GM23338 (cell line): ENCODE measurements at regions not wholly inside any gene's neighbourhood (a gene's known extent, or its start where the extent isn't known, plus 50 kb on each side); places are given as distances from the start of the nearest gene placed in this dataset.

Experiments used
- ATAC-seq: fragments of 200-7000 bp; cut with Tn5 transposase; 3 replicates; pipeline ENCODE4 v1.9.1; 2020
- DNase-seq: peaks from one replicate; pipeline ENCODE4 v3.0.0-alpha.2; 2015; ENCODE audit warnings: low spot score
- H2AFZ ChIP-seq: fragments of 200-600 bp; sonication (generic); 2 replicates; pipeline ENCODE4 v1.8.0; 2016; ENCODE audit warnings: antibody characterized with exemption, mild to moderate bottlenecking, moderate library complexity
- H3F3A ChIP-seq: fragments of 200-600 bp; sonication (generic); replicated peaks from 2 replicates; pipeline ENCODE4 v1.8.0; 2017; ENCODE audit warnings: antibody characterized with exemption, mixed run types, low read depth
- H3K27ac ChIP-seq: fragments of 200-600 bp; sonication (generic); 2 replicates; pipeline ENCODE4 v1.6.1; 2016; ENCODE audit warnings: low read depth
- H3K27me3 ChIP-seq: fragments of 200-600 bp; sonication (generic); 2 replicates; pipeline ENCODE4 v1.8.0; 2016; ENCODE audit warnings: mild to moderate bottlenecking, mixed run types, moderate library complexity; ENCODE audit not compliant: insufficient read depth
- H3K36me3 ChIP-seq: fragments of 200-600 bp; sonication (generic); 2 replicates; pipeline ENCODE4 v1.8.0; 2016; ENCODE audit warnings: mild to moderate bottlenecking; ENCODE audit not compliant: insufficient read depth
- H3K4me1 ChIP-seq: fragments of 200-600 bp; sonication (generic); 2 replicates; pipeline ENCODE4 v1.8.0; 2016; ENCODE audit warnings: mild to moderate bottlenecking, moderate library complexity; ENCODE audit not compliant: insufficient read depth
- H3K4me2 ChIP-seq: fragments of 200-600 bp; sonication (generic); 2 replicates; pipeline ENCODE4 v1.7.1; 2017; ENCODE audit warnings: mixed run types
- H3K4me3 ChIP-seq: fragments of 200-600 bp; sonication (generic); 2 replicates; pipeline ENCODE4 v1.6.1; 2016; ENCODE audit warnings: mixed run types
- H3K79me2 ChIP-seq: fragments of 200-600 bp; sonication (generic); replicated peaks from 2 replicates; pipeline ENCODE4 v1.8.0; 2017; ENCODE audit warnings: mild to moderate bottlenecking; ENCODE audit not compliant: insufficient read depth
- H3K9me2 ChIP-seq: fragments of 200-600 bp; sonication (generic); 2 replicates; pipeline ENCODE4 v1.8.0; 2017; ENCODE audit not compliant: insufficient read depth
- H4K20me1 ChIP-seq: fragments of 200-600 bp; sonication (generic); replicated peaks from 2 replicates; pipeline ENCODE4 v1.8.0; 2017; ENCODE audit warnings: mild to moderate bottlenecking; ENCODE audit not compliant: insufficient read depth
- H3K27ac Mint-ChIP-seq: 2 replicates; pipeline ENCODE4 v1.8.0; 2020; ENCODE audit warnings: inconsistent platforms, mild to moderate bottlenecking, moderate library complexity, mixed read lengths
- H3K27me3 Mint-ChIP-seq: 3 replicates; pipeline ENCODE4 v1.8.0; 2022; ENCODE audit warnings: low read depth, mild to moderate bottlenecking, moderate library complexity, mixed read lengths, inconsistent platforms; ENCODE audit not compliant: insufficient read depth, poor library complexity
- H3K36me3 Mint-ChIP-seq: 3 replicates; pipeline ENCODE4 v1.8.0; 2021; ENCODE audit warnings: low read depth, mild to moderate bottlenecking, inconsistent platforms, moderate library complexity, mixed read lengths
- H3K4me1 Mint-ChIP-seq: 3 replicates; pipeline ENCODE4 v1.8.0; 2020; ENCODE audit warnings: mild to moderate bottlenecking, inconsistent platforms, mixed read lengths
- H3K4me3 Mint-ChIP-seq: 3 replicates; pipeline ENCODE4 v1.8.0; 2021; ENCODE audit warnings: moderate library complexity, mild to moderate bottlenecking, inconsistent platforms, mixed read lengths
- H3K9me3 Mint-ChIP-seq: 3 replicates; pipeline ENCODE4 v1.8.0; 2020; ENCODE audit warnings: moderate library complexity, mild to moderate bottlenecking, inconsistent platforms, mixed read lengths
- CREB1 ChIP-seq: fragments of 250-450 bp; sonication (Bioruptor Pico); IDR thresholded peaks from 2 replicates; pipeline ENCODE4 v1.5.0; 2020; ENCODE audit warnings: low read depth, mild to moderate bottlenecking, moderate library complexity
- EZH2 ChIP-seq: fragments of 200-600 bp; sonication (generic); IDR thresholded peaks from one replicate; pipeline ENCODE4 v1.8.0; 2017; ENCODE audit warnings: antibody characterized with exemption, mild to moderate bottlenecking, low read depth; ENCODE audit not compliant: unreplicated experiment
- EZH2phosphoT487 ChIP-seq: fragments of 200-600 bp; sonication (generic); IDR thresholded peaks from one replicate; pipeline ENCODE4 v1.8.1; 2018; ENCODE audit warnings: antibody characterized with exemption; ENCODE audit not compliant: unreplicated experiment
- JUNB ChIP-seq: IDR thresholded peaks from one replicate; pipeline ENCODE4 v1.6.1; 2016; ENCODE audit warnings: antibody characterized with exemption; ENCODE audit not compliant: unreplicated experiment
- NANOG ChIP-seq: IDR thresholded peaks from 2 replicates; pipeline ENCODE4 v1.6.1; 2016; ENCODE audit warnings: antibody characterized with exemption, borderline replicate concordance
- POLR2AphosphoS5 ChIP-seq: IDR thresholded peaks from 2 replicates; pipeline ENCODE4 v1.6.1; 2016; ENCODE audit warnings: antibody characterized with exemption, low read depth
- STAT1 ChIP-seq: IDR thresholded peaks from one replicate; pipeline ENCODE4 v1.6.1; 2016; ENCODE audit warnings: antibody characterized with exemption; ENCODE audit not compliant: unreplicated experiment
- ZNF114 ChIP-seq: fragments of 250-450 bp; sonication (Bioruptor Pico); IDR thresholded peaks from 2 replicates; pipeline ENCODE4 v1.5.0; 2020; ENCODE audit warnings: mild to moderate bottlenecking, moderate library complexity
- ZNF331 ChIP-seq: fragments of 250-450 bp; sonication (Bioruptor Pico); IDR thresholded peaks from 2 replicates; pipeline ENCODE4 v1.5.0; 2020; ENCODE audit warnings: low read depth, mild to moderate bottlenecking, moderate library complexity
- TF ChIP-seq, protein P1 (sequence below): fragments of 250-450 bp; sonication (Bioruptor Pico); IDR thresholded peaks from 2 replicates; pipeline ENCODE4 v1.5.0; 2020; ENCODE audit warnings: mild to moderate bottlenecking, moderate library complexity
- TF ChIP-seq, protein P2 (sequence below): IDR thresholded peaks from one replicate; pipeline ENCODE4 v1.6.1; 2018; ENCODE audit warnings: antibody characterized with exemption; ENCODE audit not compliant: unreplicated experiment
- TF ChIP-seq, protein P3 (sequence below), 2 experiments: fragments of 200-600 bp in 1 of 2; sonication (generic) in 1 of 2; conservative IDR thresholded peaks; 2 replicates each; pipeline versions ENCODE4 v1.5.1 to v1.6.1; 2016 to 2017; ENCODE audit warnings: antibody characterized with exemption in 2 of 2, low read depth in 2 of 2, mild to moderate bottlenecking in 2 of 2, moderate library complexity in 1 of 2
- TF ChIP-seq, protein P4 (sequence below): IDR thresholded peaks from 2 replicates; pipeline ENCODE4 v1.6.1; 2016; ENCODE audit warnings: antibody characterized with exemption

DNA sequence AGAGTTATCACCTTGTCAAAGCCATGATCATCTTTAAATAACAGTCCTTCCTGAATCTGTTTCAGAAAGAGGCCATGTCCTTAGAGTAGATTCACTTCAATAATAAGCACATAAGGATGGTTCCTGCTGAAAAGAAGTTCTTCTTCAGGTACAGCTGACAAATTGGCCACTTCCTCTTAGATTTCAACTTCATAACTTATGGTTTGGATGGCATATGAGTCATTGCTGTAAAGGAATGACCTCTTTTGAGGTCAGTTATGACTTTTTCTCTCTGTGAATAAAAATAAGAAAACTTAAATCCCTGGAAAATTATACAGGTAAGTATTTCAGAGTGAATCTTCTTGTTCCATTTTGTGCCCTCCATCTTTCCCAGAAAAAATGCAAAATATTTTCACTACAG is 555.3 kb upstream of the ZNF462 start:
- H3K27ac Mint-ChIP-seq, result no peak overlapping the region
- Histone ChIP-seq H3K79me2 (no peaks in the 10 kb centered on the region), H3K9me2 (peaks cover 4% of the 10 kb centered on the region; the same call in 1 of the 2 replicates), H3K27ac (no peak overlapping the region), H2AFZ (peak overlapping the region; percentile 23; the same call in 1 of the 2 replicates), H3K4me1 (peaks cover 9% of the 10 kb centered on the region), H3F3A (no peaks in the 10 kb centered on the region), H3K36me3 (no peaks in the 10 kb centered on the region), H3K4me3 (no peak overlapping the region), H3K27me3 (no peaks in the 10 kb centered on the region), H3K4me2 (no peak overlapping the region), H4K20me1 (no peaks in the 10 kb centered on the region)
- TF ChIP-seq EZH2 (no peak), EZH2phosphoT487 (no peak), STAT1 (no peak), NANOG (no peak), ZNF331 (CRISPR knock-in tag) (no peak), CREB1 (CRISPR knock-in tag) (no peak), JUNB (no peak), ZNF114 (CRISPR knock-in tag) (no peak), POLR2AphosphoS5 (no peak)
- TF ChIP-seq, protein P1, sequence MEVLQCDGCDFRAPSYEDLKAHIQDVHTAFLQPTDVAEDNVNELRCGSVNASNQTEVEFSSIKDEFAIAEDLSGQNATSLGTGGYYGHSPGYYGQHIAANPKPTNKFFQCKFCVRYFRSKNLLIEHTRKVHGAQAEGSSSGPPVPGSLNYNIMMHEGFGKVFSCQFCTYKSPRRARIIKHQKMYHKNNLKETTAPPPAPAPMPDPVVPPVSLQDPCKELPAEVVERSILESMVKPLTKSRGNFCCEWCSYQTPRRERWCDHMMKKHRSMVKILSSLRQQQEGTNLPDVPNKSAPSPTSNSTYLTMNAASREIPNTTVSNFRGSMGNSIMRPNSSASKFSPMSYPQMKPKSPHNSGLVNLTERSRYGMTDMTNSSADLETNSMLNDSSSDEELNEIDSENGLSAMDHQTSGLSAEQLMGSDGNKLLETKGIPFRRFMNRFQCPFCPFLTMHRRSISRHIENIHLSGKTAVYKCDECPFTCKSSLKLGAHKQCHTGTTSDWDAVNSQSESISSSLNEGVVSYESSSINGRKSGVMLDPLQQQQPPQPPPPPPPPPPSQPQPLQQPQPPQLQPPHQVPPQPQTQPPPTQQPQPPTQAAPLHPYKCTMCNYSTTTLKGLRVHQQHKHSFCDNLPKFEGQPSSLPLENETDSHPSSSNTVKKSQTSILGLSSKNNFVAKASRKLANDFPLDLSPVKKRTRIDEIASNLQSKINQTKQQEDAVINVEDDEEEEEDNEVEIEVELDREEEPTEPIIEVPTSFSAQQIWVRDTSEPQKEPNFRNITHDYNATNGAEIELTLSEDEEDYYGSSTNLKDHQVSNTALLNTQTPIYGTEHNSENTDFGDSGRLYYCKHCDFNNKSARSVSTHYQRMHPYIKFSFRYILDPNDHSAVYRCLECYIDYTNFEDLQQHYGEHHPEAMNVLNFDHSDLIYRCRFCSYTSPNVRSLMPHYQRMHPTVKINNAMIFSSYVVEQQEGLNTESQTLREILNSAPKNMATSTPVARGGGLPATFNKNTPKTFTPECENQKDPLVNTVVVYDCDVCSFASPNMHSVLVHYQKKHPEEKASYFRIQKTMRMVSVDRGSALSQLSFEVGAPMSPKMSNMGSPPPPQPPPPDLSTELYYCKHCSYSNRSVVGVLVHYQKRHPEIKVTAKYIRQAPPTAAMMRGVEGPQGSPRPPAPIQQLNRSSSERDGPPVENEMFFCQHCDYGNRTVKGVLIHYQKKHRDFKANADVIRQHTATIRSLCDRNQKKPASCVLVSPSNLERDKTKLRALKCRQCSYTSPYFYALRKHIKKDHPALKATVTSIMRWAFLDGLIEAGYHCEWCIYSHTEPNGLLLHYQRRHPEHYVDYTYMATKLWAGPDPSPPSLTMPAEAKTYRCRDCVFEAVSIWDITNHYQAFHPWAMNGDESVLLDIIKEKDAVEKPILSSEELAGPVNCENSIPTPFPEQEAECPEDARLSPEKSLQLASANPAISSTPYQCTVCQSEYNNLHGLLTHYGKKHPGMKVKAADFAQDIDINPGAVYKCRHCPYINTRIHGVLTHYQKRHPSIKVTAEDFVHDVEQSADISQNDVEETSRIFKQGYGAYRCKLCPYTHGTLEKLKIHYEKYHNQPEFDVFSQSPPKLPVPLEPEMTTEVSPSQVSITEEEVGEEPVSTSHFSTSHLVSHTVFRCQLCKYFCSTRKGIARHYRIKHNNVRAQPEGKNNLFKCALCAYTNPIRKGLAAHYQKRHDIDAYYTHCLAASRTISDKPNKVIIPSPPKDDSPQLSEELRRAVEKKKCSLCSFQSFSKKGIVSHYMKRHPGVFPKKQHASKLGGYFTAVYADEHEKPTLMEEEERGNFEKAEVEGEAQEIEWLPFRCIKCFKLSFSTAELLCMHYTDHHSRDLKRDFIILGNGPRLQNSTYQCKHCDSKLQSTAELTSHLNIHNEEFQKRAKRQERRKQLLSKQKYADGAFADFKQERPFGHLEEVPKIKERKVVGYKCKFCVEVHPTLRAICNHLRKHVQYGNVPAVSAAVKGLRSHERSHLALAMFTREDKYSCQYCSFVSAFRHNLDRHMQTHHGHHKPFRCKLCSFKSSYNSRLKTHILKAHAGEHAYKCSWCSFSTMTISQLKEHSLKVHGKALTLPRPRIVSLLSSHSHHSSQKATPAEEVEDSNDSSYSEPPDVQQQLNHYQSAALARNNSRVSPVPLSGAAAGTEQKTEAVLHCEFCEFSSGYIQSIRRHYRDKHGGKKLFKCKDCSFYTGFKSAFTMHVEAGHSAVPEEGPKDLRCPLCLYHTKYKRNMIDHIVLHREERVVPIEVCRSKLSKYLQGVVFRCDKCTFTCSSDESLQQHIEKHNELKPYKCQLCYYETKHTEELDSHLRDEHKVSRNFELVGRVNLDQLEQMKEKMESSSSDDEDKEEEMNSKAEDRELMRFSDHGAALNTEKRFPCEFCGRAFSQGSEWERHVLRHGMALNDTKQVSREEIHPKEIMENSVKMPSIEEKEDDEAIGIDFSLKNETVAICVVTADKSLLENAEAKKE (CRISPR knock-in tag), result no peak
- TF ChIP-seq, protein P2, sequence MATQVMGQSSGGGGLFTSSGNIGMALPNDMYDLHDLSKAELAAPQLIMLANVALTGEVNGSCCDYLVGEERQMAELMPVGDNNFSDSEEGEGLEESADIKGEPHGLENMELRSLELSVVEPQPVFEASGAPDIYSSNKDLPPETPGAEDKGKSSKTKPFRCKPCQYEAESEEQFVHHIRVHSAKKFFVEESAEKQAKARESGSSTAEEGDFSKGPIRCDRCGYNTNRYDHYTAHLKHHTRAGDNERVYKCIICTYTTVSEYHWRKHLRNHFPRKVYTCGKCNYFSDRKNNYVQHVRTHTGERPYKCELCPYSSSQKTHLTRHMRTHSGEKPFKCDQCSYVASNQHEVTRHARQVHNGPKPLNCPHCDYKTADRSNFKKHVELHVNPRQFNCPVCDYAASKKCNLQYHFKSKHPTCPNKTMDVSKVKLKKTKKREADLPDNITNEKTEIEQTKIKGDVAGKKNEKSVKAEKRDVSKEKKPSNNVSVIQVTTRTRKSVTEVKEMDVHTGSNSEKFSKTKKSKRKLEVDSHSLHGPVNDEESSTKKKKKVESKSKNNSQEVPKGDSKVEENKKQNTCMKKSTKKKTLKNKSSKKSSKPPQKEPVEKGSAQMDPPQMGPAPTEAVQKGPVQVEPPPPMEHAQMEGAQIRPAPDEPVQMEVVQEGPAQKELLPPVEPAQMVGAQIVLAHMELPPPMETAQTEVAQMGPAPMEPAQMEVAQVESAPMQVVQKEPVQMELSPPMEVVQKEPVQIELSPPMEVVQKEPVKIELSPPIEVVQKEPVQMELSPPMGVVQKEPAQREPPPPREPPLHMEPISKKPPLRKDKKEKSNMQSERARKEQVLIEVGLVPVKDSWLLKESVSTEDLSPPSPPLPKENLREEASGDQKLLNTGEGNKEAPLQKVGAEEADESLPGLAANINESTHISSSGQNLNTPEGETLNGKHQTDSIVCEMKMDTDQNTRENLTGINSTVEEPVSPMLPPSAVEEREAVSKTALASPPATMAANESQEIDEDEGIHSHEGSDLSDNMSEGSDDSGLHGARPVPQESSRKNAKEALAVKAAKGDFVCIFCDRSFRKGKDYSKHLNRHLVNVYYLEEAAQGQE, result no peak
- TF ChIP-seq, protein P3, sequence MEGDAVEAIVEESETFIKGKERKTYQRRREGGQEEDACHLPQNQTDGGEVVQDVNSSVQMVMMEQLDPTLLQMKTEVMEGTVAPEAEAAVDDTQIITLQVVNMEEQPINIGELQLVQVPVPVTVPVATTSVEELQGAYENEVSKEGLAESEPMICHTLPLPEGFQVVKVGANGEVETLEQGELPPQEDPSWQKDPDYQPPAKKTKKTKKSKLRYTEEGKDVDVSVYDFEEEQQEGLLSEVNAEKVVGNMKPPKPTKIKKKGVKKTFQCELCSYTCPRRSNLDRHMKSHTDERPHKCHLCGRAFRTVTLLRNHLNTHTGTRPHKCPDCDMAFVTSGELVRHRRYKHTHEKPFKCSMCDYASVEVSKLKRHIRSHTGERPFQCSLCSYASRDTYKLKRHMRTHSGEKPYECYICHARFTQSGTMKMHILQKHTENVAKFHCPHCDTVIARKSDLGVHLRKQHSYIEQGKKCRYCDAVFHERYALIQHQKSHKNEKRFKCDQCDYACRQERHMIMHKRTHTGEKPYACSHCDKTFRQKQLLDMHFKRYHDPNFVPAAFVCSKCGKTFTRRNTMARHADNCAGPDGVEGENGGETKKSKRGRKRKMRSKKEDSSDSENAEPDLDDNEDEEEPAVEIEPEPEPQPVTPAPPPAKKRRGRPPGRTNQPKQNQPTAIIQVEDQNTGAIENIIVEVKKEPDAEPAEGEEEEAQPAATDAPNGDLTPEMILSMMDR (conservative IDR thresholded peaks at IDR 0.05; ENCODE audit: low read depth in 2 of 2), result no peak
- TF ChIP-seq, protein P4, sequence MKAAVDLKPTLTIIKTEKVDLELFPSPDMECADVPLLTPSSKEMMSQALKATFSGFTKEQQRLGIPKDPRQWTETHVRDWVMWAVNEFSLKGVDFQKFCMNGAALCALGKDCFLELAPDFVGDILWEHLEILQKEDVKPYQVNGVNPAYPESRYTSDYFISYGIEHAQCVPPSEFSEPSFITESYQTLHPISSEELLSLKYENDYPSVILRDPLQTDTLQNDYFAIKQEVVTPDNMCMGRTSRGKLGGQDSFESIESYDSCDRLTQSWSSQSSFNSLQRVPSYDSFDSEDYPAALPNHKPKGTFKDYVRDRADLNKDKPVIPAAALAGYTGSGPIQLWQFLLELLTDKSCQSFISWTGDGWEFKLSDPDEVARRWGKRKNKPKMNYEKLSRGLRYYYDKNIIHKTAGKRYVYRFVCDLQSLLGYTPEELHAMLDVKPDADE, result no peak
- no peak for DNase-seq
- no peak overlapping the region for H3K4me3 Mint-ChIP-seq
- H3K27me3 Mint-ChIP-seq, result no peaks in the 10 kb centered on the region
- ATAC-seq, result no peak
- no peaks in the 10 kb centered on the region; the same call in 2 of the 3 replicates for H3K9me3 Mint-ChIP-seq
- H3K4me1 Mint-ChIP-seq, result peaks cover 9% of the 10 kb centered on the region; the same call in 2 of the 3 replicates
- H3K36me3 Mint-ChIP-seq, result peaks cover 3% of the 10 kb centered on the region; the same call in 1 of the 3 replicates
